GM12878 (cell line): ENCODE measurements at regions not wholly inside any gene's neighbourhood (a gene's known extent, or its start where the extent isn't known, plus 50 kb on each side); places are given as distances from the start of the nearest gene placed in this dataset.

Experiments used
- ATAC-seq: fragments of 200-7000 bp; cut with Tn5 transposase; 3 replicates; pipeline ENCODE4 v1.9.1; 2020; ENCODE audit warnings: mild to moderate bottlenecking, moderate library complexity
- BruUV-seq: library from RNA; stranded (reverse); fragments of 400-500 nt; replicated peaks from 2 replicates; lab custom pipeline; 2021; lab: Mats Ljungman, UMichigan
- CTCF ChIA-PET: fragments of 300-600 bp; sonication (Branson Sonifier 250); formaldehyde crosslinking; extraction: SDS; loops from one replicate; lab custom pipeline; 2021; ENCODE audit warnings: inconsistent platforms; lab: Yijun Ruan, JAX
- POLR2A ChIA-PET: fragments of 350-600 bp; formaldehyde crosslinking; extraction: SDS; loops from one replicate; lab custom pipeline; 2021; ENCODE audit warnings: inconsistent platforms; lab: Charles Lee
- RAD21 ChIA-PET: fragments of 300-600 bp; sonication (Branson Sonifier 250); formaldehyde crosslinking; loops from one replicate; lab custom pipeline; 2023; ENCODE audit warnings: antibody characterized with exemption; ENCODE audit not compliant: unreplicated experiment; lab: Charles Lee
- SMC1A ChIA-PET: fragments of 300-600 bp; sonication (Branson Sonifier 250); formaldehyde crosslinking; loops from one replicate; lab custom pipeline; 2023; ENCODE audit not compliant: unreplicated experiment, uncharacterized antibody; lab: Charles Lee
- DNase-seq: peaks from one replicate; pipeline ENCODE4 v3.0.0-alpha.2; 2011; ENCODE audit warnings: low read depth, low spot score
- FAIRE-seq: peaks from 3 replicates; lab custom pipeline; 2011; peaks lifted over from hg19 to GRCh38; lab: Jason Lieb, UNC
- H2AFZ ChIP-seq: 2 replicates; pipeline ENCODE4 v1.6.0; 2011; ENCODE audit warnings: low read depth, low read length, control low read depth; ENCODE audit not compliant: control insufficient read depth
- H3K27ac ChIP-seq: 2 replicates; pipeline ENCODE4 v1.5.1; 2011; ENCODE audit warnings: control low read depth; ENCODE audit not compliant: control insufficient read depth, insufficient read depth
- H3K27me3 ChIP-seq, 2 experiments: replicated peaks in 1 of 2; 2 replicates each; pipeline versions ENCODE4 v1.6.0 to v1.6.1; 2011; ENCODE audit warnings: low read length in 1 of 2; ENCODE audit not compliant: control insufficient read depth in 2 of 2, insufficient read depth in 2 of 2
- H3K36me3 ChIP-seq, 2 experiments: 2 replicates each; pipeline ENCODE4 v1.5.1; 2011; ENCODE audit warnings: low read length in 1 of 2; ENCODE audit not compliant: control insufficient read depth in 2 of 2, insufficient read depth in 2 of 2
- H3K4me1 ChIP-seq: 2 replicates; pipeline ENCODE4 v1.6.1; 2011; ENCODE audit warnings: mild to moderate bottlenecking, low read length, moderate library complexity, mixed read lengths; ENCODE audit not compliant: control insufficient read depth, insufficient read depth
- H3K4me2 ChIP-seq: 2 replicates; pipeline ENCODE4 v1.6.0; 2011; ENCODE audit warnings: control low read depth; ENCODE audit not compliant: control insufficient read depth, insufficient read depth
- H3K4me3 ChIP-seq: fragments of 200-600 bp; sonication (generic); 2 replicates; pipeline ENCODE4 v1.5.1; 2016
- H3K79me2 ChIP-seq: 2 replicates; pipeline ENCODE4 v1.6.0; 2011; ENCODE audit warnings: low read length; ENCODE audit not compliant: control insufficient read depth, insufficient read depth
- H3K9ac ChIP-seq: 2 replicates; pipeline ENCODE4 v1.8.0; 2011; ENCODE audit warnings: low read length, control low read depth, mixed read lengths; ENCODE audit not compliant: control insufficient read depth, insufficient read depth
- H3K9me3 ChIP-seq: replicated peaks from 3 replicates; pipeline ENCODE4 v1.5.1; 2011; ENCODE audit warnings: mild to moderate bottlenecking, low read length; ENCODE audit not compliant: control insufficient read depth, insufficient read depth
- H4K20me1 ChIP-seq: 2 replicates; pipeline ENCODE4 v1.6.0; 2011; ENCODE audit not compliant: control insufficient read depth, insufficient read depth
- BCL11A ChIP-seq: IDR thresholded peaks from 2 replicates; pipeline ENCODE4 v1.6.1; 2011; ENCODE audit warnings: low read depth, low read length
- FOS ChIP-seq: IDR thresholded peaks from 3 replicates; pipeline ENCODE4 v1.6.1; 2011; ENCODE audit warnings: borderline replicate concordance; ENCODE audit not compliant: insufficient read length; ENCODE audit errors: extremely low read depth
- MEF2A ChIP-seq: IDR thresholded peaks from 2 replicates; pipeline ENCODE4 v1.6.1; 2011; ENCODE audit warnings: low read depth, mild to moderate bottlenecking, low read length, moderate library complexity; ENCODE audit not compliant: insufficient read depth
- PBX3 ChIP-seq: IDR thresholded peaks from 2 replicates; pipeline ENCODE4 v1.6.1; 2011; ENCODE audit warnings: mild to moderate bottlenecking, low read depth, low read length, moderate library complexity; ENCODE audit not compliant: insufficient replicate concordance
- POLR2AphosphoS2 ChIP-seq: IDR thresholded peaks from 2 replicates; pipeline ENCODE4 v1.6.1; 2011; ENCODE audit warnings: low read depth, mild to moderate bottlenecking, low read length, improper control_type of control experiment, moderate library complexity
- POLR2AphosphoS5 ChIP-seq: IDR thresholded peaks from 2 replicates; pipeline ENCODE4 v1.6.1; 2011; ENCODE audit warnings: mild to moderate bottlenecking, low read length, inconsistent platforms
- RAD51 ChIP-seq: fragments of 450-650 bp; IDR thresholded peaks from 2 replicates; pipeline ENCODE4 v1.6.1; 2016; ENCODE audit warnings: moderate library complexity, mild to moderate bottlenecking, inconsistent platforms
- RELA ChIP-seq: fragments of 450-650 bp; IDR thresholded peaks from 2 replicates; pipeline ENCODE4 v1.8.0; 2014; ENCODE audit warnings: borderline replicate concordance; ENCODE audit not compliant: partially characterized antibody
- SMAD5 ChIP-seq: IDR thresholded peaks from 2 replicates; pipeline ENCODE4 v1.6.1; 2016; ENCODE audit warnings: antibody characterized with exemption, low read depth
- SREBF2 ChIP-seq: IDR thresholded peaks from 2 replicates; pipeline ENCODE4 v1.6.1; 2012; ENCODE audit warnings: mild to moderate bottlenecking, low read length
- STAT1 ChIP-seq: fragments of 450-650 bp; conservative IDR thresholded peaks from 2 replicates; pipeline ENCODE4 v1.6.1; 2014; ENCODE audit warnings: antibody characterized with exemption, mild to moderate bottlenecking
- WRNIP1 ChIP-seq: IDR thresholded peaks from 2 replicates; pipeline ENCODE4 v1.6.1; 2011; ENCODE audit warnings: low read depth, low read length, improper control_type of control experiment, borderline replicate concordance
- YBX1 ChIP-seq: fragments of 450-650 bp; IDR thresholded peaks from 2 replicates; pipeline ENCODE4 v1.6.1; 2016; ENCODE audit warnings: antibody characterized with exemption
- ZNF274 ChIP-seq: IDR thresholded peaks from one replicate; pipeline ENCODE4 v1.8.0; 2011; ENCODE audit not compliant: insufficient read length, insufficient read depth
- ZNF384 ChIP-seq: IDR thresholded peaks from 2 replicates; pipeline ENCODE4 v1.6.1; 2012; ENCODE audit warnings: low read depth, mild to moderate bottlenecking, low read length, improper control_type of control experiment, borderline replicate concordance
- ZSCAN29 ChIP-seq: fragments of 450-650 bp; IDR thresholded peaks from 2 replicates; pipeline ENCODE4 v1.6.1; 2017; ENCODE audit warnings: mild to moderate bottlenecking, moderate library complexity
- WGBS: methylation state at CpG from one replicate; pipeline ENCODE4 v1.1.6; 2016; ENCODE audit warnings: low lambda C conversion rate; ENCODE audit not compliant: insufficient replicate concordance, insufficient coverage; ENCODE audit errors: missing lambda C conversion rate; 5-methylcytosine and 5-hydroxymethylcytosine counted together
- in situ Hi-C: fragments of 300-500 bp; cut with MboI; formaldehyde crosslinking; loops from 9 replicates; pipeline ENCODE4 v1.14.3; 2018; ENCODE audit warnings: mixed read lengths
- intact Hi-C: fragments of 100-400 bp; cut with micrococcal nuclease; formaldehyde crosslinking; loops from one replicate; pipeline ENCODE4 v1.14.2; 2022; ENCODE audit not compliant: unreplicated experiment

- H3K36me3 ChIP-seq: no peaks in the 10 kb centered on the region
- no peaks in the 10 kb centered on the region for H3K4me1 ChIP-seq
- H4K20me1 ChIP-seq: no peaks in the 10 kb centered on the region
- DNase-seq (no peak), ATAC-seq (no peak), FAIRE-seq (no peak)
- CTCF ChIA-PET: no interaction called here
- no peaks in the 10 kb centered on the region for H3K9me3 ChIP-seq
- H3K27ac ChIP-seq: no peak overlapping the region
- H2AFZ ChIP-seq: no peak overlapping the region
- H3K27me3 ChIP-seq: no peaks in the 10 kb centered on the region
- no TSS peak for BruUV-seq
- no peaks in the 10 kb centered on the region for H3K79me2 ChIP-seq
- no peak overlapping the region for H3K9ac ChIP-seq
- POLR2A ChIA-PET: no interaction called here
- SMC1A ChIA-PET: no interaction called here
- in situ Hi-C loops: no loop called here
- no peak for TF ChIP-seq STAT1
- TF ChIP-seq BCL11A: no peak
- no peak for TF ChIP-seq SREBF2
- no peak for TF ChIP-seq POLR2AphosphoS2
- no peak for TF ChIP-seq RELA
- no peak for TF ChIP-seq ZSCAN29
- no peak for TF ChIP-seq POLR2AphosphoS5
- TF ChIP-seq MEF2A: no peak
- no peak for TF ChIP-seq ZNF384
- TF ChIP-seq WRNIP1: no peak
- TF ChIP-seq RAD51: no peak
- TF ChIP-seq PBX3: no peak
- TF ChIP-seq FOS: no peak
- TF ChIP-seq ZNF274: no peak
- no peak for TF ChIP-seq YBX1
- no peak for TF ChIP-seq SMAD5
- TF ChIP-seq, all 136 proteins: peak for 0
- H3K4me2 ChIP-seq: no peak overlapping the region
- no peak overlapping the region for H3K4me3 ChIP-seq
- intact Hi-C loops: no loop called here
- 43% methylated on average over 6 of the region's 6 CpGs for WGBS
- RAD21 ChIA-PET: no interaction called here
Observed at GRCh38 chr4:187541666-187542065, 453.9 kb upstream of the ZFP42 start.
